Transverse colon (tissue), 3 donors: ENCODE measurements at regions not wholly inside any gene's neighbourhood (a gene's known extent, or its start where the extent isn't known, plus 50 kb on each side); places are given as distances from the start of the nearest gene placed in this dataset.

ENCODE experiments used
- POLR2A ChIP-seq: fragments of 450-650 bp; IDR thresholded peaks from one replicate; pipeline ENCODE4 v1.6.1; 2016; ENCODE audit warnings: antibody characterized with exemption, mild to moderate bottlenecking, moderate library complexity
- TF ChIP-seq, protein P1 (sequence below), 5 experiments: fragments of 200-600 bp in 3 of 5; fragments of 450-650 bp in 2 of 5; sonication (generic) in 3 of 5; IDR thresholded peaks; 1 replicate in 2 of 5; 2 replicates in 3 of 5; pipeline ENCODE4 v1.5.1; 2016 to 2017; ENCODE audit warnings: antibody characterized with exemption in 5 of 5, inconsistent platforms in 3 of 5, mild to moderate bottlenecking in 2 of 5, moderate library complexity in 1 of 5

DNA sequence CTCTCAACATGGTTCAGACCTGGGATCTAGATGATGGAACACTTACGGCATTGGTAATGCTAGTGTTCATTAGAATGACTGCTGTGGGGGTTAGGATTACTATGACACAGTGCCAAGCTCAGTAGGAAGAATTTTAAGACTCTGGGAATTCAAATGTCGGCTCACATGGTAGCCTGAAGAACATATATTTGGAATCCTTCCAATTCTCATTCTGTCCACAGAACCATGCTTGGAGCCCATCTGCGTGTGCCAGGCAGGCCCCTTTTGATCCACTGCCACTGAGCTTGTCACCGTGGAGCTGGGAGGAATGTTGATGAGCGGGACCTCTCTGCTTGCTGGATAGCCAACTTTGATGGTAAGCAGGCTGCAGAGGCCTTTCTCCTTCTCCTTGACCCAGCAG, 322.0 kb upstream of the SOX11 start:
- no peak for TF ChIP-seq POLR2A
- TF ChIP-seq, protein P1, sequence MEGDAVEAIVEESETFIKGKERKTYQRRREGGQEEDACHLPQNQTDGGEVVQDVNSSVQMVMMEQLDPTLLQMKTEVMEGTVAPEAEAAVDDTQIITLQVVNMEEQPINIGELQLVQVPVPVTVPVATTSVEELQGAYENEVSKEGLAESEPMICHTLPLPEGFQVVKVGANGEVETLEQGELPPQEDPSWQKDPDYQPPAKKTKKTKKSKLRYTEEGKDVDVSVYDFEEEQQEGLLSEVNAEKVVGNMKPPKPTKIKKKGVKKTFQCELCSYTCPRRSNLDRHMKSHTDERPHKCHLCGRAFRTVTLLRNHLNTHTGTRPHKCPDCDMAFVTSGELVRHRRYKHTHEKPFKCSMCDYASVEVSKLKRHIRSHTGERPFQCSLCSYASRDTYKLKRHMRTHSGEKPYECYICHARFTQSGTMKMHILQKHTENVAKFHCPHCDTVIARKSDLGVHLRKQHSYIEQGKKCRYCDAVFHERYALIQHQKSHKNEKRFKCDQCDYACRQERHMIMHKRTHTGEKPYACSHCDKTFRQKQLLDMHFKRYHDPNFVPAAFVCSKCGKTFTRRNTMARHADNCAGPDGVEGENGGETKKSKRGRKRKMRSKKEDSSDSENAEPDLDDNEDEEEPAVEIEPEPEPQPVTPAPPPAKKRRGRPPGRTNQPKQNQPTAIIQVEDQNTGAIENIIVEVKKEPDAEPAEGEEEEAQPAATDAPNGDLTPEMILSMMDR (IDR thresholded peaks at IDR 0.05): no peak
